ENCODE measurements at regions not wholly inside any gene's neighbourhood (a gene's known extent, or its start where the extent isn't known, plus 50 kb on each side); places are given as distances from the start of the nearest gene placed in this dataset.

- no peak overlapping the region for H3K4me3 Mint-ChIP-seq
- H3K4me1 Mint-ChIP-seq (ENCODE audit: unreplicated experiment), result peaks cover 9% of the 10 kb centered on the region
- H3K9me3 Mint-ChIP-seq, result no peaks in the 10 kb centered on the region
- H3K27me3 Mint-ChIP-seq, result no peaks in the 10 kb centered on the region
- no peak overlapping the region for H3K27ac Mint-ChIP-seq
- H3K36me3 Mint-ChIP-seq, result peaks cover 3% of the 10 kb centered on the region
- TF ChIP-seq CTCF (conservative IDR thresholded peaks at IDR 0.05), result no peak
- DNase-seq (ENCODE audit: extremely low spot score, unreplicated experiment), result no peak
Observed at GRCh38 chr3:187833375-187833774, 88.1 kb upstream of the BCL6 start.

DNA sequence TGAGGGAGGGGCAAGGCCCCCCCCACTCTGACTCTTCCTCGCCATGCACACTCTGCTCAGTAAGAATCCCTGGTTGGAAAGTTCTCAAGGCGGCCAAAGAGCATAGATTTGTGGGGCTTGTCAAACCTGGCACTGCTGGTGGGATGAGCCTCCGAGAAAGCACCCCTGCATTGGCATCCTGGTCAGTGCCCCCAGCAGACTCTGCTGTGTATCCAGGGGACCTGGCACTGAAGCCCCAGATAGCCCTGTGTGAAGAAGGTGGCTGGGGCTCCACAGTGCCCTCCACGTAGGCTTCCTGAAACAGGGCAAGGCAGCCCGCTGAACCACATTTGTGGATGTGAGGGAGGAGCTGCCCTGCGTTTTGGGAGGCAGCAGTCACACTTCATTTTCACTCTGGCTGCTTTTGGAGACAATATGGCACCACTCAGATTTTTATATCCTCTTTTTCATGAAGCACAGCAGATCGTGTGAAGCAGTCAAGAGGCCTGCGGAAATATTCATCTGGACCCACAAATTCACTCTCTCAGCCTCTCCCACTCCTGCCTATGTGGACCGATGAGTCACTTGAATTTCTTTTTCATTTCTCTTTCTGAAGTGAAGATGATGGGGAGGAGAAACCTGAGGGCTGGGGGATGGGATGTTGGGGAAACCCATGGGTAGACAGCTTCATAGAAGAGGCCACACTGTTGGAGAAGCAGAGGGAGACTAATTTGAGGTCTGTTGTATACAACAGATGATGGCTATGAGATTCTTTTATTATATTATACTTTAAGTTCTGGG, 88.7 kb upstream of the BCL6 start:
- no peak for TF ChIP-seq CTCF (conservative IDR thresholded peaks at IDR 0.05)
- no peak for DNase-seq (ENCODE audit: extremely low spot score, unreplicated experiment)
- Mint-ChIP-seq H3K9me3 (no peaks in the 10 kb centered on the region), H3K27ac (no peak overlapping the region), H3K4me1 (ENCODE audit: unreplicated experiment) (peaks cover 9% of the 10 kb centered on the region), H3K4me3 (no peak overlapping the region), H3K36me3 (peaks cover 3% of the 10 kb centered on the region), H3K27me3 (no peaks in the 10 kb centered on the region)

GRCh38 chr3:187836823-187837770, 91.8 kb upstream of the BCL6 start:
- DNase-seq (ENCODE audit: extremely low spot score, unreplicated experiment), result no peak
- no peaks in the 10 kb centered on the region for H3K9me3 Mint-ChIP-seq
- peaks cover 3% of the 10 kb centered on the region for H3K36me3 Mint-ChIP-seq
- no peak for TF ChIP-seq CTCF (conservative IDR thresholded peaks at IDR 0.05)
- peaks cover 9% of the 10 kb centered on the region for H3K4me1 Mint-ChIP-seq (ENCODE audit: unreplicated experiment)
- H3K27me3 Mint-ChIP-seq, result no peaks in the 10 kb centered on the region
- H3K4me3 Mint-ChIP-seq, result no peak overlapping the region
- no peak overlapping the region for H3K27ac Mint-ChIP-seq

DNA sequence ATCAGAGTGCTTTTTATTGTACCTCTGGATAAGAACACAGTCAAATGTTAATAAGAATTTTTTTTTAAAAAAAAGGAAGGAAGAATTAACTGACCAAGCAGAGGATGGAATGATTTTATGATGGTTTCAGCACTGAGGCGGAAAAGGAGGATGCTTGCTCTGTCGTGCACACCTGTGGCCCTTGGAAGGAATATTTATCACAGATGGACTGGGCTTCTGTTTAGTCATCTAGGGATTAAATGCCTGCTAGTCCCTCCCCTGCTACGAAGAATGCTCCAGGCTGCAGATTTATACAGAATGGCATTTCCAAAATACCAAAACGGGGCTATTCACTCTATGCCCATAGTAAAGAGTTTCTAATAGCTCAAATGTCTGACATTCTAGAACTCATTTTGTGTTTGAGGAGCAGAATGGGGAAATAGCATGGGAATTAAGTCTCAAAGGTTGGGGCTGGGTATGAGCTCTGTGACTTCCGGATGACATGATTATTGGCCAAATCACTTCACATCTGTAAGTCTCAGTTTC, 92.8 kb upstream of the BCL6 start:
- H3K36me3 Mint-ChIP-seq, result peaks cover 3% of the 10 kb centered on the region

More for the DNA sequence above, 92.8 kb upstream of the BCL6 start:
- Mint-ChIP-seq H3K4me3 (no peak overlapping the region), H3K4me1 (ENCODE audit: unreplicated experiment) (peaks cover 9% of the 10 kb centered on the region), H3K9me3 (no peaks in the 10 kb centered on the region), H3K27me3 (no peaks in the 10 kb centered on the region), H3K27ac (no peak overlapping the region)
- no peak for TF ChIP-seq CTCF (conservative IDR thresholded peaks at IDR 0.05)
- DNase-seq (ENCODE audit: extremely low spot score, unreplicated experiment), result no peak
